Subcutaneous abdominal adipose tissue (tissue), 5 donors: ENCODE measurements at regions not wholly inside any gene's neighbourhood (a gene's known extent, or its start where the extent isn't known, plus 50 kb on each side); places are given as distances from the start of the nearest gene placed in this dataset.

ENCODE experiments used
- H3K27ac ChIP-seq: one replicate; pipeline ENCODE4 v1.7.0; 2013; ENCODE audit warnings: low read depth, mild to moderate bottlenecking, inconsistent platforms, low read length, moderate library complexity
- H3K27me3 ChIP-seq, 5 donors: one replicate each; pipeline ENCODE4 v1.7.0; 2013; ENCODE audit warnings: low read length in 5 of 5, inconsistent platforms in 1 of 5; ENCODE audit not compliant: control insufficient read depth in 5 of 5, insufficient read depth in 4 of 5
- H3K36me3 ChIP-seq, 5 donors: one replicate each; pipeline ENCODE4 v1.7.0; 2013; ENCODE audit warnings: low read length in 5 of 5; ENCODE audit not compliant: control insufficient read depth in 5 of 5, insufficient read depth in 5 of 5
- H3K4me1 ChIP-seq, 5 donors: one replicate each; pipeline ENCODE4 v1.7.0; 2013; ENCODE audit warnings: low read length in 5 of 5, mild to moderate bottlenecking in 3 of 5, moderate library complexity in 1 of 5; ENCODE audit not compliant: control insufficient read depth in 5 of 5, insufficient read depth in 5 of 5
- H3K4me3 ChIP-seq, 5 donors: one replicate each; pipeline ENCODE4 v1.7.0; 2013; ENCODE audit warnings: low read length in 5 of 5, low read depth in 1 of 5
- H3K9ac ChIP-seq, 5 donors: one replicate each; pipeline ENCODE4 v1.7.0; 2013; ENCODE audit warnings: low read length in 5 of 5, mild to moderate bottlenecking in 4 of 5, moderate library complexity in 3 of 5
- H3K9me3 ChIP-seq, 5 donors: one replicate each; pipeline ENCODE4 v1.7.0; 2013; ENCODE audit warnings: low read length in 5 of 5; ENCODE audit not compliant: control insufficient read depth in 5 of 5
- donor health status: healthy.
- donor health status: healthy.
- donor health status: healthy.
- donor health status: healthy.
- donor health status: healthy.

DNA sequence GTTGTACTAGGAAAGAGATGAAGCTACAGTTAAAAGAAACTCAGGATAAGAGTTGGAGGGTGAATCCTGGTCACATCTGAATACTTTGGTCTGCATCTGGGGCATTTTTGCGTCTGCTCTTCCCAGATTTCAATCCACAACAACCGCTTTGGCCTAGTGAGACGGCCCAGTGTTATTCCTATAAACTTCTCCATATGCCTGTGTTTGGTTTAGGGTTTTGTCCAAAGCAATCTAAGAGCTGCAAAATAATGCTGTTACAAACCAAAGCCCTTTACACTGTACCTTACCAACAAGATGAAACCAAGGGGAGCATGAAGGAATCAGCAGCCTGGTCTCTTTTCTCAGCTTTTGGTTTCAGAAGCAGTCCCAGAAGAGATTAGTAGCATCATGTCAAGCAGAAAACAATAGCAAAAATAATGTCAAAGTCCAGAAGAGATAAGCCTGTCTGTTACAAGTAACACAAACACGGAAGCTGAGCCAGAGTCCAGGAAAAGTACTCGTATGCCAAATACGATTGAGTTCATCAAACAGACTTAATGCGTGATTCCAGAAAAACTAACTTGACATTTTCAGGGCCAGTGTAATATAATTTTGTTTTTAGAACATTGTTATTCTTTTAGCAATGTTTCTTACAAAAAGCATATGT lies 379.9 kb upstream of the ACO1 start:
- no peaks in the 10 kb centered on the region for H3K9me3 ChIP-seq
- no peak overlapping the region for H3K4me3 ChIP-seq
- H3K9ac ChIP-seq: no peak overlapping the region
- H3K27ac ChIP-seq: no peak overlapping the region
- no peaks in the 10 kb centered on the region for H3K36me3 ChIP-seq
- no peaks in the 10 kb centered on the region for H3K4me1 ChIP-seq
- H3K27me3 ChIP-seq: no peaks in the 10 kb centered on the region

DNA sequence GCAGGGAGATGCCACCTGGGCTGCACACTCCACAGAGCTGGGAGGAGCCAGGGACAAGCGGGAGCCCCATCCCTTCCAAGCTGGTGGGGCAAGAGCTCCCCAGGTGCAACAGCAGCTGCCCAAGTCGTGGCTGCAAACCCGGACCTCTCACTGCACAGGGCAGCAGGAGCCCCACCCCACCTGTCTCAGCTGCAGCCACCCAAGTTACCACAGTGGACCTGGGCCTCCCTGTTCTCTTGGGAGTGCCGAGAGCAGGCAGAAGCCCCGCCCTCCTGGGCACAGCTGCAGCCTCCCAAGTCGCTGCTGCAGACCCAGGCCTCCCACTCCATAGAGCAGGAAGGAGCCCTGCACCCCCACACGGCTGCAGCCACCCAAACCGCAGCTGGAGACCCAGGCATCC lies 374.1 kb upstream of the ACO1 start:
- no peak overlapping the region for H3K27ac ChIP-seq
- no peaks in the 10 kb centered on the region for H3K27me3 ChIP-seq
- no peaks in the 10 kb centered on the region for H3K4me1 ChIP-seq
- no peak overlapping the region for H3K4me3 ChIP-seq
- H3K9ac ChIP-seq: no peak overlapping the region
- no peaks in the 10 kb centered on the region for H3K36me3 ChIP-seq
- H3K9me3 ChIP-seq: no peaks in the 10 kb centered on the region

DNA sequence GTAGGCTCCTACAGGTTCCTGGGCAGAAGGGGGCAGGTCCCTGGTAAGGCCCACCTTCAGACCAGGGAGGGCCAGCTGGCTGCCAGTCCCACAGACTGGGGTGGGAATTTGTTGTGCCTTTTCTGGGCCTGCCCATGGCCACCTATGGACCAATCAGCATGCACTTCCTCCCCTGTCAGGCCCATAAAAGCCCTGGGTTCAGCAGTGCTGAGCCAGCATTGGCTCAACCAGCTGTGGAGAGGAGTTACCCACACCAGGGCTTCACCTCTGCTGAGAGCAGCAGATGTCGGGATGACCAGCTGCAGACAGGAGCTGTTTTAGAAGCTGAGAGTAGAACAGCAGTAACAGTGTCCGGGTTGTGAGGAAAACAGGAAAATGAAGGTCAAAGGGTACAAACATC lies 373.4 kb upstream of the ACO1 start:
- H3K9me3 ChIP-seq: peaks cover 0 to 5% (median 0%) of the 10 kb centered on the region in 5 donors
- H3K4me3 ChIP-seq: no peak overlapping the region
- no peaks in the 10 kb centered on the region for H3K27me3 ChIP-seq
- no peak overlapping the region for H3K9ac ChIP-seq
- H3K27ac ChIP-seq: no peak overlapping the region
- H3K36me3 ChIP-seq: no peaks in the 10 kb centered on the region
- H3K4me1 ChIP-seq: no peaks in the 10 kb centered on the region

DNA sequence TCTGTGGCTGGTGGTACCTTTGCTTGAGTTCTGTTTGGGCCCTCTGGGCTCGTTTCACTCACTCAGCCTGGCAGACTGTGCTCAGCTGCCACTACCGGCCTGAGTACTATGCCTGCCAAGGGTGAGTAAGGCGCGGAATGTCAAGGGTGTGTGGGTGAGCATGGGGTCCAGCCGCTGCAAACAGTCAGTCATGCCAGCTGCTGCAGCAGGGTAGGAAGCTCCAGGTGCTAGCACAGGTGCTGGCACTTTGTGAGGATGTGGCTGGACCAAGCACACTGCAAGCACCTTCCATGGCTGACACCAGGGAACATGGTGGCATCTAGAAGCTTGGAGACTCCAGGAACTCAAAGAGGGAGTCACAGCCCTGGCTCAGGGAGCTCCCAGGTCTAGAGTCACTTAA lies 368.6 kb upstream of the ACO1 start:
- H3K4me1 ChIP-seq: no peaks in the 10 kb centered on the region
- no peak overlapping the region for H3K4me3 ChIP-seq
- peaks cover 0 to 5% (median 0%) of the 10 kb centered on the region in 5 donors for H3K9me3 ChIP-seq
- H3K27ac ChIP-seq: no peak overlapping the region
- H3K9ac ChIP-seq: no peak overlapping the region
- H3K36me3 ChIP-seq: no peaks in the 10 kb centered on the region
- no peaks in the 10 kb centered on the region for H3K27me3 ChIP-seq

DNA sequence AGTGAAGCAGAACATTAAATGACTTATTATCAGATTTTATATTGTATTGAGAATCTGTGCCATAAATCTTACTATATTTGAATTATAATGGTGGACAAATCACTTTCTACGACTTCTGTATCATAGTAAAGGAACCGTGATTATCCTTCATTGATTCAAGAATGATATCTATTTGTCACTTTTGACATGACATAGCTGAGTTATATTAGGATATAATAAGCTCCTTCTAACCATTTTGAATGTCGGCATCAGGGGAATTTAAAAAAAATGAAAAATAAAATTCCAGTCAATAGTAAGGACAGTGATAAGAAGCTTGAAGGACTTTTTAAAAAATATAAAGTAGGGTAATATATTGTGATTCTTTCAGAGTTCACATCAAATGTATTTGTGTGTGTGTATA lies 338.9 kb upstream of the ACO1 start:
- H3K4me1 ChIP-seq: no peaks in the 10 kb centered on the region
- H3K36me3 ChIP-seq: no peaks in the 10 kb centered on the region
- no peaks in the 10 kb centered on the region for H3K27me3 ChIP-seq
- no peak overlapping the region for H3K9ac ChIP-seq
- no peak overlapping the region for H3K27ac ChIP-seq
- H3K4me3 ChIP-seq: no peak overlapping the region
- H3K9me3 ChIP-seq: no peaks in the 10 kb centered on the region

DNA sequence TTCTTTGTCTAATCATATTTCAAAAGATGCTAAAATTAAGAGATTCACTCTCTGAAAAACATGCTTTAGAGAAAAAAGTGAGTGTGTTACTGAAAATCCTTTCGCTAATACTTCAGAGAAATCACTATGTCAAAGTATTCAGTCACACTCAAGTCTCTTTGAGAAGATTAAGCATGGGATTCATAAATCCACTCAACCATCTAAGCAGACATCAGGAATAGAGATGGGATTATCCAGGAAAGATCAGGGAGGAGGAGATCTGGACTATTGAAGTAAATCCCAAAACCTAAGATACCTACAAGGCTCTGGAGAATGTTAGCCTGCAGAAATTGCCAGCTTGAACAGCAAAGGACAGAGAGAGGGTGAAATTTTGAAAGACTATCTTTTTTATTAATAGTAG lies 317.2 kb upstream of the ACO1 start:
- H3K36me3 ChIP-seq: no peaks in the 10 kb centered on the region
- no peaks in the 10 kb centered on the region for H3K9me3 ChIP-seq
- no peak overlapping the region for H3K9ac ChIP-seq
- no peak overlapping the region for H3K4me3 ChIP-seq
- H3K4me1 ChIP-seq: no peaks in the 10 kb centered on the region
- H3K27ac ChIP-seq: no peak overlapping the region
- no peaks in the 10 kb centered on the region for H3K27me3 ChIP-seq

GRCh38 chr9:32069169-32069813 lies 315.2 kb upstream of the ACO1 start:
- Histone ChIP-seq H3K27ac (no peak overlapping the region), H3K27me3 (no peaks in the 10 kb centered on the region), H3K4me1 (no peaks in the 10 kb centered on the region), H3K9ac (no peak overlapping the region), H3K9me3 (no peaks in the 10 kb centered on the region), H3K4me3 (no peak overlapping the region), H3K36me3 (no peaks in the 10 kb centered on the region)

GRCh38 chr9:32069969-32070368 lies 314.5 kb upstream of the ACO1 start:
- no peaks in the 10 kb centered on the region for H3K9me3 ChIP-seq
- no peak overlapping the region for H3K4me3 ChIP-seq
- no peaks in the 10 kb centered on the region for H3K4me1 ChIP-seq
- no peak overlapping the region for H3K9ac ChIP-seq
- no peaks in the 10 kb centered on the region for H3K27me3 ChIP-seq
- no peaks in the 10 kb centered on the region for H3K36me3 ChIP-seq
- H3K27ac ChIP-seq: no peak overlapping the region

- Histone ChIP-seq H3K9ac (no peak overlapping the region), H3K27me3 (no peaks in the 10 kb centered on the region), H3K9me3 (no peaks in the 10 kb centered on the region), H3K36me3 (no peaks in the 10 kb centered on the region), H3K4me1 (no peaks in the 10 kb centered on the region), H3K4me3 (no peak overlapping the region), H3K27ac (no peak overlapping the region)
These were observed 311.9 kb upstream of the ACO1 start for GRCh38 chr9:32072570-32072969.

DNA sequence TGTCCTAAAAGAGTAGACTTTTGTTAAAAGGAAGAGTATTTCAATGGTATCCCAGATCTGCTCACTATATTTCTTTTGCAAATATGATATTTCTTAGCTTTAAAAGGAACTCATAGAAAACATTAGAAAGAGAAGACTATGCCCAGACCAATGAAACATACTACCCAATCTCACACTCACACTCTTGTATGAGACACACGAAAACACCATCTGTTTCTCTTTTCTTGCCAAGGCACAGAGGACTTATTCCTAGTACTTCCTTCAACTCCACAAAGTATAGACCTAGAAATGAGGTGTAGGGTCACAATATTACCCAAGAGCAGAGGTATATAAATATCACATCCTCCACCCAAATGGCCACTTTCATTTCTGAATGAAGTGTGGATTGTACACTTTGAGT lies 292.4 kb upstream of the ACO1 start:
- H3K9ac ChIP-seq: no peak overlapping the region
- H3K4me3 ChIP-seq: no peak overlapping the region
- no peaks in the 10 kb centered on the region for H3K4me1 ChIP-seq
- no peaks in the 10 kb centered on the region for H3K27me3 ChIP-seq
- no peaks in the 10 kb centered on the region for H3K36me3 ChIP-seq
- no peak overlapping the region for H3K27ac ChIP-seq
- H3K9me3 ChIP-seq: peaks cover 0 to 5% (median 0%) of the 10 kb centered on the region in 5 donors
